HCT116 (cell line): ENCODE measurements at regions not wholly inside any gene's neighbourhood (a gene's known extent, or its start where the extent isn't known, plus 50 kb on each side); places are given as distances from the start of the nearest gene placed in this dataset.

Experiments
- ATAC-seq: fragments of 200-7000 bp; cut with Tn5 transposase; 2 replicates; pipeline ENCODE4 v1.9.1; 2020; ENCODE audit warnings: mild to moderate bottlenecking, moderate library complexity
- BruUV-seq: library from RNA; stranded (reverse); fragments of 400-500 nt; replicated peaks from 2 replicates; lab custom pipeline; 2021; lab: Mats Ljungman, UMichigan
- CTCF ChIA-PET: fragments of 300-600 bp; sonication (Branson Sonifier 250); formaldehyde crosslinking; loops from one replicate; lab custom pipeline; 2021; ENCODE audit warnings: antibody characterized with exemption; lab: Charles Lee
- POLR2A ChIA-PET: fragments of 300-600, 350-600 bp; sonication (Branson Sonifier 250); formaldehyde crosslinking; loops from one replicate; lab custom pipeline; 2021; ENCODE audit warnings: antibody characterized with exemption; lab: Charles Lee
- RAD21 ChIA-PET, 2 experiments: fragments of 300-600 bp; sonication (Branson Sonifier 250); formaldehyde crosslinking; loops; one replicate each; lab custom pipeline; 2023; ENCODE audit warnings: low total read pairs in 2 of 2; ENCODE audit not compliant: uncharacterized antibody in 2 of 2, unreplicated experiment in 2 of 2, low non-redundant PET in 1 of 2; lab: Charles Lee
- DNase-seq: peaks from one replicate; pipeline ENCODE4 v3.0.0-alpha.2; 2010; ENCODE audit warnings: low read depth, low spot score
- H2AFZ ChIP-seq: fragments of 200-600 bp; shearing (Covaris generic), sonication (generic); 2 replicates; pipeline ENCODE4 v1.6.1; 2017; ENCODE audit warnings: low read depth, mixed run types, mixed read lengths, antibody characterized with exemption, low read length; ENCODE audit not compliant: poor library complexity, severe bottlenecking
- H3K27ac ChIP-seq: 2 replicates; pipeline ENCODE4 v1.5.1; 2012; ENCODE audit warnings: low read depth, low read length
- H3K27me3 ChIP-seq: fragments of 200-600 bp; sonication (generic); 2 replicates; pipeline ENCODE4 v1.6.1; 2016; ENCODE audit warnings: mixed run types, low read length, mixed read lengths; ENCODE audit not compliant: insufficient read depth
- H3K36me3 ChIP-seq, 2 experiments: fragments of 200-500 bp in 1 of 2; fragments of 200-600 bp in 1 of 2; sonication (Bioruptor generic) in 1 of 2; sonication (generic) in 1 of 2; 2 replicates each; pipeline versions ENCODE4 v1.5.1 to v1.6.1; 2014 to 2016; ENCODE audit warnings: low read length in 2 of 2, inconsistent platforms in 1 of 2, mixed read lengths in 1 of 2, mixed run types in 1 of 2; ENCODE audit not compliant: insufficient read depth in 2 of 2, control insufficient read depth in 1 of 2
- H3K4me1 ChIP-seq, 2 experiments: fragments of 200-600 bp in 1 of 2; sonication (generic) in 1 of 2; 2 replicates each; pipeline versions ENCODE4 v1.5.1 to v1.6.1; 2012 to 2017; ENCODE audit warnings: low read length in 2 of 2, inconsistent platforms in 1 of 2, mild to moderate bottlenecking in 1 of 2, mixed read lengths in 1 of 2, mixed run types in 1 of 2, moderate library complexity in 1 of 2; ENCODE audit not compliant: insufficient read depth in 2 of 2, control insufficient read depth in 1 of 2
- H3K4me2 ChIP-seq: fragments of 200-600 bp; sonication (generic); 2 replicates; pipeline ENCODE4 v1.6.1; 2017; ENCODE audit warnings: mixed run types, low read length, mixed read lengths
- H3K4me3 ChIP-seq, 2 experiments: fragments of 200-600 bp in 1 of 2; sonication (generic) in 1 of 2; replicated peaks in 1 of 2; 2 replicates each; pipeline ENCODE4 v1.5.1; 2011 to 2016; ENCODE audit warnings: low read length in 2 of 2, control low read depth in 1 of 2, low read depth in 1 of 2, mild to moderate bottlenecking in 1 of 2, mixed read lengths in 1 of 2, mixed run types in 1 of 2
- H3K79me2 ChIP-seq: fragments of 200-600 bp; sonication (generic); 2 replicates; pipeline ENCODE4 v1.6.1; 2017; ENCODE audit warnings: mild to moderate bottlenecking, mixed run types, low read length, moderate library complexity, mixed read lengths; ENCODE audit not compliant: insufficient read depth
- H3K9ac ChIP-seq: fragments of 200-600 bp; sonication (generic); 2 replicates; pipeline ENCODE4 v1.6.1; 2016; ENCODE audit warnings: low read length, mixed read lengths
- H3K9me2 ChIP-seq: fragments of 200-600 bp; sonication (generic), shearing (Covaris generic); 2 replicates; pipeline ENCODE4 v1.6.1; 2017; ENCODE audit warnings: mixed run types, mild to moderate bottlenecking, moderate library complexity; ENCODE audit not compliant: insufficient read depth
- H3K9me3 ChIP-seq, 2 experiments: fragments of 200-500 bp in 1 of 2; fragments of 200-600 bp in 1 of 2; sonication (Bioruptor generic) in 1 of 2; sonication (generic) in 1 of 2; 2 replicates each; pipeline ENCODE4 v1.6.1; 2014 to 2017; ENCODE audit warnings: low read length in 2 of 2, mixed read lengths in 2 of 2, inconsistent platforms in 1 of 2, low read depth in 1 of 2, mild to moderate bottlenecking in 1 of 2, mixed run types in 1 of 2, moderate library complexity in 1 of 2; ENCODE audit not compliant: control insufficient read depth in 1 of 2, insufficient read depth in 1 of 2
- H4K20me1 ChIP-seq: fragments of 200-600 bp; sonication (generic), shearing (Covaris generic); 2 replicates; pipeline ENCODE4 v1.6.1; 2017; ENCODE audit warnings: mixed run types, mild to moderate bottlenecking, moderate library complexity; ENCODE audit not compliant: insufficient read depth
- CBX3 ChIP-seq: IDR thresholded peaks from 2 replicates; pipeline ENCODE4 v1.6.1; 2012; ENCODE audit warnings: low read depth
- CEBPB ChIP-seq: IDR thresholded peaks from 2 replicates; pipeline ENCODE4 v1.6.1; 2012; ENCODE audit warnings: low read depth
- EGR1 ChIP-seq: IDR thresholded peaks from 2 replicates; pipeline ENCODE4 v1.6.1; 2012; ENCODE audit warnings: low read depth
- ELF1 ChIP-seq: IDR thresholded peaks from 2 replicates; pipeline ENCODE4 v1.6.1; 2012; ENCODE audit warnings: low read depth, borderline replicate concordance
- EZH2 ChIP-seq: fragments of 200-600 bp; sonication (generic); IDR thresholded peaks from 2 replicates; pipeline ENCODE4 v1.6.1; 2017; ENCODE audit warnings: antibody characterized with exemption, mixed run types
- EZH2phosphoT487 ChIP-seq: fragments of 200-600 bp; IDR thresholded peaks from 2 replicates; pipeline ENCODE4 v1.6.1; 2018; ENCODE audit warnings: antibody characterized with exemption, borderline replicate concordance
- JUND ChIP-seq: IDR thresholded peaks from 2 replicates; pipeline ENCODE4 v1.6.1; 2012
- POLR2A ChIP-seq: IDR thresholded peaks from 2 replicates; pipeline ENCODE4 v1.7.0; 2011; ENCODE audit warnings: borderline replicate concordance; ENCODE audit not compliant: insufficient read depth, insufficient read length; ENCODE audit errors: extremely low read depth
- RAD21 ChIP-seq: IDR thresholded peaks from 2 replicates; pipeline ENCODE4 v1.6.1; 2012; ENCODE audit warnings: low read depth, mild to moderate bottlenecking
- SIN3A ChIP-seq: IDR thresholded peaks from 2 replicates; pipeline ENCODE4 v1.6.1; 2012; ENCODE audit warnings: low read depth
- SP1 ChIP-seq: IDR thresholded peaks from 2 replicates; pipeline ENCODE4 v1.6.1; 2012; ENCODE audit warnings: low read depth
- SRF ChIP-seq: IDR thresholded peaks from 2 replicates; pipeline ENCODE4 v1.6.1; 2012; ENCODE audit warnings: low read depth
- TCF7L2 ChIP-seq: IDR thresholded peaks from 2 replicates; pipeline ENCODE4 v1.7.0; 2011; ENCODE audit warnings: borderline replicate concordance, inconsistent platforms; ENCODE audit not compliant: insufficient read depth, insufficient read length; ENCODE audit errors: extremely low read depth
- YY1 ChIP-seq: IDR thresholded peaks from 2 replicates; pipeline ENCODE4 v1.6.1; 2011; ENCODE audit warnings: low read length, low read depth, moderate library complexity, mild to moderate bottlenecking; ENCODE audit not compliant: insufficient replicate concordance; ENCODE audit errors: extremely low read depth
- ZFX ChIP-seq: fragments of 450-650 bp; IDR thresholded peaks from 2 replicates; pipeline ENCODE4 v1.6.1; 2017
- ZNF274 ChIP-seq: fragments of 200-500 bp; sonication (Bioruptor generic); IDR thresholded peaks from 2 replicates; pipeline ENCODE4 v1.6.1; 2014; ENCODE audit warnings: mild to moderate bottlenecking, low read depth, low read length, inconsistent platforms
- intact Hi-C: fragments of 100-400 bp; cut with micrococcal nuclease; formaldehyde crosslinking; loops from 2 replicates; pipeline ENCODE4 v1.10.0; 2022
- TF ChIP-seq, protein P1 (sequence below), 3 experiments: fragments of 200-600 bp in 1 of 3; sonication (generic) in 1 of 3; IDR thresholded peaks in 2 of 3; conservative IDR thresholded peaks in 1 of 3; 2 replicates each; pipeline ENCODE4 v1.5.1; 2012 to 2017; ENCODE audit warnings: low read depth in 2 of 3, low read length in 2 of 3, antibody characterized with exemption in 1 of 3, borderline replicate concordance in 1 of 3, control low read depth in 1 of 3, mild to moderate bottlenecking in 1 of 3, mixed read lengths in 1 of 3, mixed run types in 1 of 3, moderate library complexity in 1 of 3; ENCODE audit not compliant: insufficient read depth in 1 of 3
- TF ChIP-seq, protein P2 (sequence below): IDR thresholded peaks from 2 replicates; pipeline ENCODE4 v1.6.1; 2012
- TF ChIP-seq, protein P3 (sequence below): IDR thresholded peaks from 2 replicates; pipeline ENCODE4 v1.6.1; 2012; ENCODE audit warnings: low read depth

DNA sequence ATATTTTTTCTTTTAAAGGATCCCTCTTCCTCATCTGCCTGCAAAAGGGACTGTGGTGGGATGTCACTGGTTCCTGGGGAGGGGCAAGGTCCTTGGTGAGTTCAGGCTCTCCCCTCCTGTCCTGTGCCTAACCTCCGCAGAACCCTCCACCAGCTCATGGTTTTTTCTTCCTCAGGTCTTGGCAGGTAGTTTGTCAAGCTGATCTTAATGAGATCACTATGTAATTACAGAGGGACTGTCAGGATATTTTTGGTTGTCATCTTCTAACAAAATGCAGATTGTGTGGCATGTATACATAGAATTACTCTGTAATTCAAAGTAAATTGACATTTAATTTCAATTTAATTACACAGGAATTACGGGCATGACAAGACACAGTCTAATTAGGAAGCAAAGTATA is 150.3 kb upstream of the SEMA6A start:
- intact Hi-C loops: no loop called here
- H3K4me1 ChIP-seq: no peaks in the 10 kb centered on the region
- no peaks in the 10 kb centered on the region for H3K79me2 ChIP-seq
- RAD21 ChIA-PET: no interaction called here
- H4K20me1 ChIP-seq: no peaks in the 10 kb centered on the region
- no peaks in the 10 kb centered on the region for H3K9me3 ChIP-seq
- H3K4me3 ChIP-seq: no peak overlapping the region
- H3K9me2 ChIP-seq: no peaks in the 10 kb centered on the region
- TF ChIP-seq SP1: no peak
- no peak for TF ChIP-seq ELF1
- TF ChIP-seq SIN3A: no peak
- TF ChIP-seq JUND: no peak
- TF ChIP-seq CBX3: no peak
- TF ChIP-seq, protein P1, sequence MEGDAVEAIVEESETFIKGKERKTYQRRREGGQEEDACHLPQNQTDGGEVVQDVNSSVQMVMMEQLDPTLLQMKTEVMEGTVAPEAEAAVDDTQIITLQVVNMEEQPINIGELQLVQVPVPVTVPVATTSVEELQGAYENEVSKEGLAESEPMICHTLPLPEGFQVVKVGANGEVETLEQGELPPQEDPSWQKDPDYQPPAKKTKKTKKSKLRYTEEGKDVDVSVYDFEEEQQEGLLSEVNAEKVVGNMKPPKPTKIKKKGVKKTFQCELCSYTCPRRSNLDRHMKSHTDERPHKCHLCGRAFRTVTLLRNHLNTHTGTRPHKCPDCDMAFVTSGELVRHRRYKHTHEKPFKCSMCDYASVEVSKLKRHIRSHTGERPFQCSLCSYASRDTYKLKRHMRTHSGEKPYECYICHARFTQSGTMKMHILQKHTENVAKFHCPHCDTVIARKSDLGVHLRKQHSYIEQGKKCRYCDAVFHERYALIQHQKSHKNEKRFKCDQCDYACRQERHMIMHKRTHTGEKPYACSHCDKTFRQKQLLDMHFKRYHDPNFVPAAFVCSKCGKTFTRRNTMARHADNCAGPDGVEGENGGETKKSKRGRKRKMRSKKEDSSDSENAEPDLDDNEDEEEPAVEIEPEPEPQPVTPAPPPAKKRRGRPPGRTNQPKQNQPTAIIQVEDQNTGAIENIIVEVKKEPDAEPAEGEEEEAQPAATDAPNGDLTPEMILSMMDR (IDR thresholded peaks at IDR 0.05 in 2 of 3, conservative IDR thresholded peaks at IDR 0.05 in 1 of 3; ENCODE audit: borderline replicate concordance in 1 of 3, insufficient read depth in 1 of 3, low read depth in 2 of 3, low read length in 2 of 3): no peak
- no peak for TF ChIP-seq EGR1
- no peak for TF ChIP-seq ZNF274
- TF ChIP-seq RAD21: no peak
- no peak for TF ChIP-seq SRF
- no peak for TF ChIP-seq CEBPB
- TF ChIP-seq POLR2A: no peak
- TF ChIP-seq, protein P2, sequence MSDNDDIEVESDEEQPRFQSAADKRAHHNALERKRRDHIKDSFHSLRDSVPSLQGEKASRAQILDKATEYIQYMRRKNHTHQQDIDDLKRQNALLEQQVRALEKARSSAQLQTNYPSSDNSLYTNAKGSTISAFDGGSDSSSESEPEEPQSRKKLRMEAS: no peak
- TF ChIP-seq, protein P3, sequence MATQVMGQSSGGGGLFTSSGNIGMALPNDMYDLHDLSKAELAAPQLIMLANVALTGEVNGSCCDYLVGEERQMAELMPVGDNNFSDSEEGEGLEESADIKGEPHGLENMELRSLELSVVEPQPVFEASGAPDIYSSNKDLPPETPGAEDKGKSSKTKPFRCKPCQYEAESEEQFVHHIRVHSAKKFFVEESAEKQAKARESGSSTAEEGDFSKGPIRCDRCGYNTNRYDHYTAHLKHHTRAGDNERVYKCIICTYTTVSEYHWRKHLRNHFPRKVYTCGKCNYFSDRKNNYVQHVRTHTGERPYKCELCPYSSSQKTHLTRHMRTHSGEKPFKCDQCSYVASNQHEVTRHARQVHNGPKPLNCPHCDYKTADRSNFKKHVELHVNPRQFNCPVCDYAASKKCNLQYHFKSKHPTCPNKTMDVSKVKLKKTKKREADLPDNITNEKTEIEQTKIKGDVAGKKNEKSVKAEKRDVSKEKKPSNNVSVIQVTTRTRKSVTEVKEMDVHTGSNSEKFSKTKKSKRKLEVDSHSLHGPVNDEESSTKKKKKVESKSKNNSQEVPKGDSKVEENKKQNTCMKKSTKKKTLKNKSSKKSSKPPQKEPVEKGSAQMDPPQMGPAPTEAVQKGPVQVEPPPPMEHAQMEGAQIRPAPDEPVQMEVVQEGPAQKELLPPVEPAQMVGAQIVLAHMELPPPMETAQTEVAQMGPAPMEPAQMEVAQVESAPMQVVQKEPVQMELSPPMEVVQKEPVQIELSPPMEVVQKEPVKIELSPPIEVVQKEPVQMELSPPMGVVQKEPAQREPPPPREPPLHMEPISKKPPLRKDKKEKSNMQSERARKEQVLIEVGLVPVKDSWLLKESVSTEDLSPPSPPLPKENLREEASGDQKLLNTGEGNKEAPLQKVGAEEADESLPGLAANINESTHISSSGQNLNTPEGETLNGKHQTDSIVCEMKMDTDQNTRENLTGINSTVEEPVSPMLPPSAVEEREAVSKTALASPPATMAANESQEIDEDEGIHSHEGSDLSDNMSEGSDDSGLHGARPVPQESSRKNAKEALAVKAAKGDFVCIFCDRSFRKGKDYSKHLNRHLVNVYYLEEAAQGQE: no peak
- TF ChIP-seq EZH2phosphoT487: no peak
- no peak for TF ChIP-seq YY1
- no peak for TF ChIP-seq EZH2
- TF ChIP-seq TCF7L2: no peak
- no peak for TF ChIP-seq ZFX
- H3K4me2 ChIP-seq: no peak overlapping the region
- no peaks in the 10 kb centered on the region for H3K27me3 ChIP-seq
- DNase-seq (no peak), ATAC-seq (no peak)
- CTCF ChIA-PET: no interaction called here
- no TSS peak for BruUV-seq
- no peak overlapping the region for H3K9ac ChIP-seq
- no peak overlapping the region for H3K27ac ChIP-seq
- POLR2A ChIA-PET: no interaction called here
- no peaks in the 10 kb centered on the region for H3K36me3 ChIP-seq
- H2AFZ ChIP-seq: no peak overlapping the region
